ENCODE measurements at regions not wholly inside any gene's neighbourhood (a gene's known extent, or its start where the extent isn't known, plus 50 kb on each side); places are given as distances from the start of the nearest gene placed in this dataset.

DNA sequence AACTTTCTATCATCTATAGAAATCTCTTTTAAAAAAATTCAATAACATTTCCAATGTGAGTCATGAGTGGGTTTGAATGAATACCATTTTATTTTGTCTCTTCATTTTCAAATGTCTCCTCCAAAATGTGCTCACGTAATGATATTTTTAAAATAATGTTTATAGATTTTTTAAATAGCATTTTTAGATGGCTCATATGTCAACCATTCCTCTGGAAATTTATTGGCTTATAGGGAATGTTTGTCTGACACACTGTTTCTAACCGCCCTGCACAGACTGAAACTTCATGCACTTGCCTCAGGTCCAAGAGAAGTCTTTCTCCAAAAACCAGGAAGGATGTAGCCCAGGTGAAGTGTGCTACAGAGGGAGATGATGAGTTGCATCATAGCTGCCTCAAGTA is 88.8 kb upstream of the PLEKHG7 start:
- no peak for DNase-seq

DNA sequence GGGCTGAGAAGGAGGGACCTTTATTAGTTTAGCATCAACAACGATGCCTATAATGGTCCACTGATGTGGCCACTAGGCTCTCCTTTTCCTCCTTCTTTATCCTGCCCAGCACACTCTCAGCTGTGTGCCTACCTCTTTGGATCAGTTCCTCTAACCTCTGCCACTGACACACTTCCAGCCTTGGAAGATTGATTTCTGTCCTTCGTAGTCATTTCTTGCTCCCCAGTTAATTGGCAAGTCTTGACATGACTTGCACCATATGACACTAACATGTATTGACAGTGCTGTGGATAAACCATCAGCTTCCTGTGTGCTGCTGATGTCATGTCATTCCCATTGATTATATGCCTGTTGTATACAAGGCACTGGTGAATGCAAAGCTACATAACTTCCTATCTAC is 90.2 kb upstream of the PLEKHG7 start:
- DNase-seq = no peak

DNA sequence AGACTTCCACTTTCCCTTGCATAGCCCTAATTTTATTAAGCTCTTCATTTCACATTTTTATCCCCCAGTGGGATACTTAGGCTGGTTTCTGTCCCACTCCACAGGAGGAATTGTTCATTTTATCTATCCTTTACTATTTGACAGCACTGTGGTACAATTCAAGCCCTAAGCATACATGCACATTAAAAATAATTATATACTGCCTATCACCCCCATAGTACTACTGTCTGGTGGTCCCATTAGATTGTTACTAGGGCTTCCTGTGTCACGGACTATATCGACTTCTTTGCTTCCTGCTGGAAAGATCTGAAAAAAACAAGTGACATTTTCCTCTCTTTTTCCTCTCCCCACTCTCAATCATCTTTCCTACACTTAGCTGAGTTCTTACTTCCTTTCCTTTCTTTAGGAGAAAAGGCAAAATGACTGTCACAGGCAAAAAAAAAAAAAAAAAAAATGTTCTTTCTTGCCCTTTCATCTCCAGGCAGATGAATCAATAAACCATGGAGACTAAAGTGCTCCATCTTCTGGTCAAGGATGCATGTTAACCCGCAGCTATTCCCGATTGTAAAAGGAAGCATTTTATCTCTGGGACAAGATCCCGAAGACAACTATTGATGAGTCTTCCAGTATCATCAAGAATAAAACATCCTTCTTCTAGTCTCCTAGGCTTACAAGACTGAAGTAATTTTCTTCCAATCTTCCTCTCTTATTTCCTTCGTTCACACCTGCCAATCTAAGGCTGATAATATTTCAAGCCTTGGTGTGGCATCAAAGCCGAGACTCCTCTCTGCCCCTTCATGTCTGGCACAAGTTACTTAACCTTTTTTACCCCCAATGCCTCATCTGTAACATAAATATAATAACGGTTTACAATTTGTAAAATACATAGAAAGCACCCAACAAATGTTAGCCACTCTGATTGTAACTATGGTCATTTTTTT is 94.4 kb upstream of the PLEKHG7 start:
- no peak for DNase-seq

DNA sequence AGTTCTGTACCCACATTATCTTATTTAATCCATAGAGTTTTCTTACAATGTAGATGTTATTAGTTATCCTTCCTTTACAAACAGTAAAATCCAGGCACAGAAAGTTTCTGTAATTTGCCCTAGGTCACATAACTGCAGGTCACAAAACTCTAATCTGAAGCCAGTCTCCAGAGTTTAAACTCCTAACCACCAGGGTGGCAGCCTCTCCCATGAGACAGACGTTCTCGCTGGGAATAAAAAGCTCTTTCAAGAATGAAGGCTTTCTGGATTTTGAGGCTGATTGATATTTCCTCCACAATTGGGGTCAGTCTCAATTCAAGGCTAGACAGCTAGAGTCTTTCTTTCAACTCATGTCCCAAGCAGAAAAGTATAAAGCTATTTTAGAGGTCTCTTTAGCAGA is 95.8 kb upstream of the PLEKHG7 start:
- DNase-seq = no peak

DNA sequence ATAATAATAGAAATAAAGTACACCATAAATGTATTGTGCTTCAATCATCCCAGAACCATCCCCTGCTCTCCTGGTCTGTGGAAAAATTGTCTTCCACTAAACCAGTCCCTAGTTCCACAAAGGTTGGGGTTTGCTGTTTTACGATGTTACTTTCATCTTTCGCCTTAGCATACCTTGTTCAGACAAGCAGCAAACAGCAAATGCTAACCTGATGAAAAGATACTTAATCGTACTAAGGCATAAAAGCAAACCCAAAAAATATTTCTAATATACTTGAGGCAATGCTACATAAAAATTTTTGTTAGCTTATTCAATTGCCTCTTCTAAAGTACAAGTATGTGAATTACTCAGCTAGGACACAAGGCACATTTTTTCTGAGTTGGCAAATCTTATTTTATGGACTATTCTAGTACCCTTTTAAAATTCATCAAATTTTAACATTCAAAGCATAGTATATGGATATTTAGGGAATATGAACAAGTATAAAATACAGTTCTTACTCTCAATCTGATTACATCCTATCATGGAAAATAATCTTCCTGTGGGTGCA is 97.1 kb upstream of the PLEKHG7 start:
- DNase-seq = no peak

GRCh38 chr12:92604786-92605185 is 98.0 kb upstream of the PLEKHG7 start:
- no peak for DNase-seq

DNA sequence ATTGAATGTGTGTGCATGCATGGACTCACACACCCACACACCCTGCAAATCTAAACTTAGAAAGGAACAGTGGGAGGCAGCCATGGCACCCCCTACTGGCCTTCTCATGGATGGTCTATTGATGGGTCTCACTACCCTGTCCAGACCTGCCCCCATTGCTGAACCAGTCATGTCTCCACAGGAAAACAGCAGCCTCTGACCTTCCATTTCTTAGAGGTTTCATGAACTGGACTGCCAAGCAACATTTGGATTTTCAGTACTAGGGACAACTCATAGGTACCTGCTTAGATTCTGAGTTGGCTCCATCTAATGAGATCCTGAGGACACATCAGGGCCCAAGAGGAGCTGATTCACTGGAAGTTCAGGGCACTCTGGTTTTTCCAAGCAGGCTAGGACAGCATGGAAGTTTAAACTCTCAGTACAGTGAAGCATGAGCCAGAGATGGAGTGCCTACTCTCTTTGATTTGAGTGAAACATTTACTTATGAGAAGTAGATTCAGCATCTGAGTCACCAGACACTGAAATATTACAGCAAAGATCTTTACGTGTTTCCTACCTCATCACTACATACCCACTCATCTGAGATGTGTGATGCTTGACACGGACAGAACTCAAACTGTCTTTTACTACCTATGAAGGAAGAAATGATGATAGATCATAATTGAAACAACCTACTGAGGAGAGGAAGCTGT is 98.9 kb upstream of the PLEKHG7 start:
- no peak for DNase-seq

DNA sequence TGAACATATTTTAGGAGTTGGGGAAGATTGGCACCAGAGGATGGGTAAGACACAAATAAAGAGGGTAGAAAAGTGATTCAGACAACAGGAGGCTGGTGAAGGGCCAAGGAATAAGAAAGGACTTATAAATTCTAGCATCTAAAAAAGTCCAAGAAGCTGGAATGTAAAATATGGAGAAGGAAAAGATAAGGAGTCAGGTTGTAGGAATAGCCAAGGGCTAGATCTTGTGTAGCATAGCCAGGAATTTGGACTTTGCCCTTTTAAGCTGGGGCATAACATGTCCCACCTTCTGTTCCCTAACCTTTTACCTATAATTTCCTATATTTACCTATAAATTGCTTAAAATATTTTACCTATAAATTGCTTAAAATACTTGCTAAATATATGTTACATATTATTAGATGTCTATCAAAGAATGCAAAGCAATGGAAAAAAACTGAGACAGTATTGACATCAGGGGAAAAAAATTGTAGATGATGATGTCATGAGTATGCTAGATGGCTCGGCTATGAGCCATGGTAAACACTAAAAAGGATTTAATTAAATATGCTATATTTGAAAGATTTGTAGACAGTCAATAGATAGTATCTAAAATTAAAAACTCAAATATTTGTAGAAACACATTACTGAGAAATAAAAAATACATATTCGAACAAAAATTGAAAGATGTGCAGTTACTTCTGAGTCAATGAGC is 99.7 kb upstream of the PLEKHG7 start:
- DNase-seq = no peak

- DNase-seq = peak; percentile 43
Measured at GRCh38 chr12:92602476-92602875, 100.3 kb upstream of the PLEKHG7 start.

DNA sequence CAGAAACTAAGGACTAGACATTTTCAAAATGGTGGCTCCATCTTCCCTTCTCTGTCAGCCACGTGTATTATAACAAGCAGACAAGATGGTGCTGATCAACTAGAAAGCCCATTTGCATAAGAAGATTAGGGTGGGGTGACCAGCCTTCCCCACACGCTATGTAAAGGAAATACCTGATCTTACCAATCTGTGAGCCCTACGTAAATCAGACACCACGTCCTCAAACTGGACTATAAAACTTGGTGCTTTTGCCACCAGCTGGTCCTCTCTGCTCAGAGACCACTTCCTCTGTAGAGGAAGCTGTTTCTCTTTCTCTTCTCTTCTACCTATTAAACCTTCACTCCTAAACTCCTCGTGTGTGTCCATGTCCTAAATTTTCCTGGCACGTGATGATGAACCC is 101.1 kb upstream of the PLEKHG7 start:
- DNase-seq = no peak

- DNase-seq = no peak
Measured at GRCh38 chr12:92601176-92601575, 101.6 kb upstream of the PLEKHG7 start.

- no peak for DNase-seq
Measured at GRCh38 chr12:92600052-92600451, 102.7 kb upstream of the PLEKHG7 start.

GRCh38 chr12:92597997-92598396 is 104.8 kb upstream of the PLEKHG7 start:
- DNase-seq = no peak

DNA sequence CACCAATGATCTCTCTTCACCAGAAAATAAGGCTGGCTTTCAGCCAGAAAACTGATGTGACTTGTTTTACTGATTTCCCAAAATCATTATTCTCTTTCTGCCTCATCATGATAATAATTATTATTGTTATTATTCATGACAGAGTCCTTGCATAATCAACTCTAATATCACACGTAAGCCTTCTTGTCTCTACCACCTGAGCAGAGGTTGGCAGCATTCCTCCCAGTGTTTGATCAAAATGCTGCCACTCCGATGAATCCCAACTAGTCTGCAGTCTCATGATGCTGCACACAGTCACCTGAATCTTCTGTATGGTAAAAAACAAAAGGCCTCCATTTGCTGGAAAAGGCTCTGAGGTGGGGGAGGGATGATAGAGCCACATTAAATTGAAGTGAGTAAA is 105.7 kb upstream of the PLEKHG7 start:
- DNase-seq = no peak

DNA sequence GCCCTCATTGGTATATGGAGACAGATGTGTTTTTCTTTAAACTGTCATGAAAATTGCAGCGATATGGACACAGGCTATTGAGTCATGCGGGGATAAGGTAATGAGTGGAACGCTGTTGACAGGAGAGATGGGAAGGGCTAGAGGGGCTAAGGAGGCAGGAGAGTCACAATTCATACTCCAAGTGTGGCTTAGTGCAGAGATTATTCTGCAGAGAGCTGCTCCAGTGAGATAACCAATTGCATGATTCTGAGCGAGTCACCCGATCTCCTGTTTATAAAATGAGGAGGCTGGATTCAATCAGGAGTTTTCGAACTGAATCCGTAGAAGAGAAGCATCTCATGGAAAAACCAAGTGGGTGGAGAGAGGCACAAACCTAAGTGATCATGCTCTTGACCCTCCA is 106.4 kb upstream of the PLEKHG7 start:
- DNase-seq = no peak

DNA sequence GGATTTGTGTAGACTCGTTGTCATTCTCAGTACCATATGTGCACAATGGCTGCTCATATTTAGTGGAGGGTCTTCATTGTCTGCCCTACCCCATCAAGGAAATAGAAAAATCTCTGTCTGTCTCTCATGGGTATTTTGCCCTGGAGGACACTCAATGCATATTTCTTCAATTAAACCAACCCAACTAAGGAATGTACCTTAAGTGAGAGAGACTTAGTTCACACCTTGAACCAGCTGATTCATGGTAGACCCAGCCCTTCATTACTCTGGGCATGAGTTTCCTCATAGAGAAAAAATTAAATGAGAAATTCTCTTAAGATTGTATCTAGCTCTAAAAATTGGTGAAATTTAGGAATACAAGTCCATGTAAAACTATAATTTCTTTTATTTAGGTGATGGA is 107.1 kb upstream of the PLEKHG7 start:
- no peak for DNase-seq

- peak; percentile 61 for DNase-seq
Measured at GRCh38 chr12:92593734-92594402, 108.9 kb upstream of the PLEKHG7 start.

- no peak for DNase-seq
Measured at GRCh38 chr12:92585115-92585727, 117.6 kb upstream of the PLEKHG7 start.

- no peak for DNase-seq
Measured at GRCh38 chr12:92583910-92584309, 118.9 kb upstream of the PLEKHG7 start.

DNA sequence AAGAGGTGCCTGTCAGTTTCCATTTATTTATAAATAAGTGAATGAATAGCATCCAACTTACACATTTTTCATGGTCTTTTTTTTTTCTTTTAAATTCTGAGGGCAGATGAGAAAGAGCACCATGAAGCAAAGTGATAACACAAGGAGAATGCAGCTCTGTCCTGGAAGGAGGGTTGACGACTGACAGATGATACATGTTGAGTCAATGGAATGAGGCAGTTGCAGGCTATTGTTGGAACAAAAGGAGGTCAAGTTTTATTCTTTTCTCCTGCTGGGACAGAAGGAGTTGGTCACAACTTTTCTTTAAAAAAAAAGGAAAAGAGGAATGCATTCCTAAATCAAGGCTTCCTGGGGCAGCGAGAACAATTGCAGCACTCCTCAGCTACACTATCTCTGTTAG is 119.9 kb upstream of the PLEKHG7 start:
- DNase-seq = no peak

- DNase-seq = no peak
Measured at GRCh38 chr12:92582475-92582874, 120.3 kb upstream of the PLEKHG7 start.

- DNase-seq = no peak
Measured at GRCh38 chr12:92581604-92582003, 121.2 kb upstream of the PLEKHG7 start.
